GM12878 (cell line): ENCODE measurements at regions not wholly inside any gene's neighbourhood (a gene's known extent, or its start where the extent isn't known, plus 50 kb on each side); places are given as distances from the start of the nearest gene placed in this dataset.

Source experiments
- ATAC-seq: fragments of 200-7000 bp; cut with Tn5 transposase; 3 replicates; pipeline ENCODE4 v1.9.1; 2020; ENCODE audit warnings: mild to moderate bottlenecking, moderate library complexity
- BruUV-seq: library from RNA; stranded (reverse); fragments of 400-500 nt; replicated peaks from 2 replicates; lab custom pipeline; 2021; lab: Mats Ljungman, UMichigan
- CTCF ChIA-PET: fragments of 300-600 bp; sonication (Branson Sonifier 250); formaldehyde crosslinking; extraction: SDS; loops from one replicate; lab custom pipeline; 2021; ENCODE audit warnings: inconsistent platforms; lab: Yijun Ruan, JAX
- POLR2A ChIA-PET: fragments of 350-600 bp; formaldehyde crosslinking; extraction: SDS; loops from one replicate; lab custom pipeline; 2021; ENCODE audit warnings: inconsistent platforms; lab: Charles Lee
- RAD21 ChIA-PET: fragments of 300-600 bp; sonication (Branson Sonifier 250); formaldehyde crosslinking; loops from one replicate; lab custom pipeline; 2023; ENCODE audit warnings: antibody characterized with exemption; ENCODE audit not compliant: unreplicated experiment; lab: Charles Lee
- SMC1A ChIA-PET: fragments of 300-600 bp; sonication (Branson Sonifier 250); formaldehyde crosslinking; loops from one replicate; lab custom pipeline; 2023; ENCODE audit not compliant: unreplicated experiment, uncharacterized antibody; lab: Charles Lee
- DNase-seq: peaks from one replicate; pipeline ENCODE4 v3.0.0-alpha.2; 2011; ENCODE audit warnings: low read depth, low spot score
- FAIRE-seq: peaks from 3 replicates; lab custom pipeline; 2011; peaks lifted over from hg19 to GRCh38; lab: Jason Lieb, UNC
- H2AFZ ChIP-seq: 2 replicates; pipeline ENCODE4 v1.6.0; 2011; ENCODE audit warnings: low read depth, low read length, control low read depth; ENCODE audit not compliant: control insufficient read depth
- H3K27ac ChIP-seq: 2 replicates; pipeline ENCODE4 v1.5.1; 2011; ENCODE audit warnings: control low read depth; ENCODE audit not compliant: control insufficient read depth, insufficient read depth
- H3K27me3 ChIP-seq, 2 experiments: replicated peaks in 1 of 2; 2 replicates each; pipeline versions ENCODE4 v1.6.0 to v1.6.1; 2011; ENCODE audit warnings: low read length in 1 of 2; ENCODE audit not compliant: control insufficient read depth in 2 of 2, insufficient read depth in 2 of 2
- H3K36me3 ChIP-seq, 2 experiments: 2 replicates each; pipeline ENCODE4 v1.5.1; 2011; ENCODE audit warnings: low read length in 1 of 2; ENCODE audit not compliant: control insufficient read depth in 2 of 2, insufficient read depth in 2 of 2
- H3K4me1 ChIP-seq: 2 replicates; pipeline ENCODE4 v1.6.1; 2011; ENCODE audit warnings: mild to moderate bottlenecking, low read length, moderate library complexity, mixed read lengths; ENCODE audit not compliant: control insufficient read depth, insufficient read depth
- H3K4me2 ChIP-seq: 2 replicates; pipeline ENCODE4 v1.6.0; 2011; ENCODE audit warnings: control low read depth; ENCODE audit not compliant: control insufficient read depth, insufficient read depth
- H3K4me3 ChIP-seq: fragments of 200-600 bp; sonication (generic); 2 replicates; pipeline ENCODE4 v1.5.1; 2016
- H3K79me2 ChIP-seq: 2 replicates; pipeline ENCODE4 v1.6.0; 2011; ENCODE audit warnings: low read length; ENCODE audit not compliant: control insufficient read depth, insufficient read depth
- H3K9ac ChIP-seq: 2 replicates; pipeline ENCODE4 v1.8.0; 2011; ENCODE audit warnings: low read length, control low read depth, mixed read lengths; ENCODE audit not compliant: control insufficient read depth, insufficient read depth
- H3K9me3 ChIP-seq: replicated peaks from 3 replicates; pipeline ENCODE4 v1.5.1; 2011; ENCODE audit warnings: mild to moderate bottlenecking, low read length; ENCODE audit not compliant: control insufficient read depth, insufficient read depth
- H4K20me1 ChIP-seq: 2 replicates; pipeline ENCODE4 v1.6.0; 2011; ENCODE audit not compliant: control insufficient read depth, insufficient read depth
- CBX5 ChIP-seq: sonication (generic); IDR thresholded peaks from 2 replicates; pipeline ENCODE4 v1.6.1; 2016; ENCODE audit warnings: low read depth, moderate library complexity, mild to moderate bottlenecking, inconsistent platforms
- MTA3 ChIP-seq: IDR thresholded peaks from 2 replicates; pipeline ENCODE4 v1.6.1; 2012; ENCODE audit warnings: low read length, inconsistent platforms, borderline replicate concordance
- SMAD5 ChIP-seq: IDR thresholded peaks from 2 replicates; pipeline ENCODE4 v1.6.1; 2016; ENCODE audit warnings: antibody characterized with exemption, low read depth
- SMARCA5 ChIP-seq: fragments of 450-650 bp; IDR thresholded peaks from 2 replicates; pipeline ENCODE4 v1.6.1; 2017; ENCODE audit warnings: mild to moderate bottlenecking
- TCF12 ChIP-seq: IDR thresholded peaks from 2 replicates; pipeline ENCODE4 v1.6.1; 2011; ENCODE audit warnings: low read depth, mild to moderate bottlenecking, low read length
- YBX1 ChIP-seq: fragments of 450-650 bp; IDR thresholded peaks from 2 replicates; pipeline ENCODE4 v1.6.1; 2016; ENCODE audit warnings: antibody characterized with exemption
- YY1 ChIP-seq: IDR thresholded peaks from 2 replicates; pipeline ENCODE4 v1.6.1; 2011; ENCODE audit warnings: low read depth, mild to moderate bottlenecking, low read length
- ZBED1 ChIP-seq: IDR thresholded peaks from 2 replicates; pipeline ENCODE4 v1.6.1; 2016; ENCODE audit warnings: borderline replicate concordance
- ZBTB40 ChIP-seq: fragments of 450-650 bp; IDR thresholded peaks from 2 replicates; pipeline ENCODE4 v1.6.1; 2016; ENCODE audit warnings: mild to moderate bottlenecking, moderate library complexity, borderline replicate concordance
- ZNF24 ChIP-seq: fragments of 450-650 bp; IDR thresholded peaks from 2 replicates; pipeline ENCODE4 v1.6.1; 2017; ENCODE audit warnings: antibody characterized with exemption, mild to moderate bottlenecking
- WGBS: methylation state at CpG from one replicate; pipeline ENCODE4 v1.1.6; 2016; ENCODE audit warnings: low lambda C conversion rate; ENCODE audit not compliant: insufficient replicate concordance, insufficient coverage; ENCODE audit errors: missing lambda C conversion rate; 5-methylcytosine and 5-hydroxymethylcytosine counted together
- in situ Hi-C: fragments of 300-500 bp; cut with MboI; formaldehyde crosslinking; loops from 9 replicates; pipeline ENCODE4 v1.14.3; 2018; ENCODE audit warnings: mixed read lengths
- intact Hi-C: fragments of 100-400 bp; cut with micrococcal nuclease; formaldehyde crosslinking; loops from one replicate; pipeline ENCODE4 v1.14.2; 2022; ENCODE audit not compliant: unreplicated experiment
- TF ChIP-seq, protein P1 (sequence below): fragments of 450-650 bp; IDR thresholded peaks from 2 replicates; pipeline ENCODE4 v1.6.1; 2014; ENCODE audit warnings: mild to moderate bottlenecking
- TF ChIP-seq, protein P2 (sequence below): fragments of 450-650 bp; IDR thresholded peaks from 2 replicates; pipeline ENCODE4 v1.6.1; 2018; ENCODE audit warnings: borderline replicate concordance, mild to moderate bottlenecking; ENCODE audit not compliant: partially characterized antibody

GRCh38 chr10:129381741-129382140 is 85.3 kb upstream of the MGMT start (continued):
- no peak for TF ChIP-seq ZBTB40
- no peak for TF ChIP-seq YBX1
- TF ChIP-seq SMAD5: no peak
- TF ChIP-seq, protein P1, sequence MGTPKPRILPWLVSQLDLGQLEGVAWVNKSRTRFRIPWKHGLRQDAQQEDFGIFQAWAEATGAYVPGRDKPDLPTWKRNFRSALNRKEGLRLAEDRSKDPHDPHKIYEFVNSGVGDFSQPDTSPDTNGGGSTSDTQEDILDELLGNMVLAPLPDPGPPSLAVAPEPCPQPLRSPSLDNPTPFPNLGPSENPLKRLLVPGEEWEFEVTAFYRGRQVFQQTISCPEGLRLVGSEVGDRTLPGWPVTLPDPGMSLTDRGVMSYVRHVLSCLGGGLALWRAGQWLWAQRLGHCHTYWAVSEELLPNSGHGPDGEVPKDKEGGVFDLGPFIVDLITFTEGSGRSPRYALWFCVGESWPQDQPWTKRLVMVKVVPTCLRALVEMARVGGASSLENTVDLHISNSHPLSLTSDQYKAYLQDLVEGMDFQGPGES: no peak
- TF ChIP-seq TCF12: no peak
- TF ChIP-seq, all 136 proteins: peak for 0

DNA sequence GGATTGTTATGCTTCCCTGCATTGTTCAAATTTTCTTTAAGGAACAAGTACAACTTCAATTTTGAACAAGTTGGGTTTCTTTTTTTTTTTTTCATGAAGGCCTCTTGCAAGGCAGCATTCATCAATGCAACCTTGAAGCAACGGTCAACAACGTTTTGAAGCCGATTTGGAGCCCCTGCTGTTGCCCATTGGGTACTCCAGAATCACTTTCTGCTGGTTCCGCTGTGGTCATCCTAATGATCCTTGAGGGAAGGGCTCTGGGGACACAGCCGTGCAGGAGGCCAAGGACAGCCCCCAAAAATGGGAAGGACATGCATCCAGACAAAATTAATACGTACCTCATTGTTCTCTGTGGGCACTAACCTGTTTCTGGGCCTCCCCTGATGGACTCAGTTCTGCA is 84.6 kb upstream of the MGMT start:
- Histone ChIP-seq H3K36me3 (no peaks in the 10 kb centered on the region), H3K9me3 (no peaks in the 10 kb centered on the region), H2AFZ (no peak overlapping the region), H3K4me2 (no peak overlapping the region), H3K79me2 (no peaks in the 10 kb centered on the region), H3K4me3 (no peak overlapping the region), H3K27me3 (no peaks in the 10 kb centered on the region), H4K20me1 (no peaks in the 10 kb centered on the region), H3K27ac (no peak overlapping the region), H3K4me1 (no peaks in the 10 kb centered on the region), H3K9ac (no peak overlapping the region)
- ATAC-seq (no peak), DNase-seq (no peak), FAIRE-seq (no peak)
- RAD21 ChIA-PET: no interaction called here
- 7% methylated on average over 6 of the region's 6 CpGs for WGBS
- no TSS peak for BruUV-seq
- TF ChIP-seq ZBED1 (no peak), CBX5 (no peak), SMARCA5 (no peak), MTA3 (no peak), YY1 (no peak), ZNF24 (no peak)
- TF ChIP-seq, protein P2, sequence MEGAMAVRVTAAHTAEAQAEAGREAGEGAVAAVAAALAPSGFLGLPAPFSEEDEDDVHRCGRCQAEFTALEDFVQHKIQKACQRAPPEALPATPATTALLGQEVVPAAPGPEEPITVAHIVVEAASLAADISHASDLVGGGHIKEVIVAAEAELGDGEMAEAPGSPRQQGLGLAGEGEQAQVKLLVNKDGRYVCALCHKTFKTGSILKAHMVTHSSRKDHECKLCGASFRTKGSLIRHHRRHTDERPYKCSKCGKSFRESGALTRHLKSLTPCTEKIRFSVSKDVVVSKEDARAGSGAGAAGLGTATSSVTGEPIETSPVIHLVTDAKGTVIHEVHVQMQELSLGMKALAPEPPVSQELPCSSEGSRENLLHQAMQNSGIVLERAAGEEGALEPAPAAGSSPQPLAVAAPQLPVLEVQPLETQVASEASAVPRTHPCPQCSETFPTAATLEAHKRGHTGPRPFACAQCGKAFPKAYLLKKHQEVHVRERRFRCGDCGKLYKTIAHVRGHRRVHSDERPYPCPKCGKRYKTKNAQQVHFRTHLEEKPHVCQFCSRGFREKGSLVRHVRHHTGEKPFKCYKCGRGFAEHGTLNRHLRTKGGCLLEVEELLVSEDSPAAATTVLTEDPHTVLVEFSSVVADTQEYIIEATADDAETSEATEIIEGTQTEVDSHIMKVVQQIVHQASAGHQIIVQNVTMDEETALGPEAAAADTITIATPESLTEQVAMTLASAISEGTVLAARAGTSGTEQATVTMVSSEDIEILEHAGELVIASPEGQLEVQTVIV: no peak
- intact Hi-C loops: no loop called here
- in situ Hi-C loops: no loop called here
- SMC1A ChIA-PET: no interaction called here
- POLR2A ChIA-PET: no interaction called here
- CTCF ChIA-PET: no interaction called here
